ENCODE measurements at regions not wholly inside any gene's neighbourhood (a gene's known extent, or its start where the extent isn't known, plus 50 kb on each side); places are given as distances from the start of the nearest gene placed in this dataset.

GRCh38 chr1:17930635-17931034 is 175.5 kb downstream of the ACTL8 start:
- no peak overlapping the region for H3K9ac ChIP-seq (ENCODE audit: low read length)
- H3K27ac ChIP-seq (ENCODE audit: low read depth, low read length) = no peak overlapping the region
- no peaks in the 10 kb centered on the region for H3K27me3 ChIP-seq (ENCODE audit: low read length)
- no peaks in the 10 kb centered on the region for H4K20me1 ChIP-seq (ENCODE audit: low read depth, low read length)
- H3K9me3 ChIP-seq (ENCODE audit: insufficient read depth, low read length) = no peaks in the 10 kb centered on the region
- no peaks in the 10 kb centered on the region for H3K36me3 ChIP-seq (ENCODE audit: low read length)
- H2AFZ ChIP-seq (ENCODE audit: low read depth, low read length, severe bottlenecking) = no peak overlapping the region
- H3F3A ChIP-seq (ENCODE audit: insufficient read depth) = no peaks in the 10 kb centered on the region
- TF ChIP-seq EZH2phosphoT487 (conservative IDR thresholded peaks at IDR 0.05; ENCODE audit: low read length) (no peak), CTCF (IDR thresholded peaks at IDR 0.05; ENCODE audit: insufficient read depth, low read length, poor library complexity, severe bottlenecking) (no peak)
- no peaks in the 10 kb centered on the region for H3K79me2 ChIP-seq (ENCODE audit: insufficient read depth, low read length)
- H3K4me2 ChIP-seq (ENCODE audit: low read depth, low read length, poor library complexity, severe bottlenecking) = no peak overlapping the region
- H3K4me3 ChIP-seq (ENCODE audit: insufficient read depth, low read length, poor library complexity, severe bottlenecking) = no peak overlapping the region
- no peaks in the 10 kb centered on the region for H3K9me2 ChIP-seq (replicated peaks; ENCODE audit: insufficient read depth, low read length)

GRCh38 chr1:17932164-17932563 is 175.4 kb upstream of the IGSF21 start:
- no peaks in the 10 kb centered on the region for H3K27me3 ChIP-seq (ENCODE audit: low read length)
- H3K27ac ChIP-seq (ENCODE audit: low read depth, low read length) = no peak overlapping the region
- H3K9ac ChIP-seq (ENCODE audit: low read length) = no peak overlapping the region
- H3K9me2 ChIP-seq (replicated peaks; ENCODE audit: insufficient read depth, low read length) = no peaks in the 10 kb centered on the region
- no peaks in the 10 kb centered on the region for H4K20me1 ChIP-seq (ENCODE audit: low read depth, low read length)
- no peak overlapping the region for H2AFZ ChIP-seq (ENCODE audit: low read depth, low read length, severe bottlenecking)
- no peaks in the 10 kb centered on the region for H3F3A ChIP-seq (ENCODE audit: insufficient read depth)
- H3K4me2 ChIP-seq (ENCODE audit: low read depth, low read length, poor library complexity, severe bottlenecking) = no peak overlapping the region
- no peaks in the 10 kb centered on the region for H3K79me2 ChIP-seq (ENCODE audit: insufficient read depth, low read length)
- no peak overlapping the region for H3K4me3 ChIP-seq (ENCODE audit: insufficient read depth, low read length, poor library complexity, severe bottlenecking)
- no peaks in the 10 kb centered on the region for H3K36me3 ChIP-seq (ENCODE audit: low read length)
- TF ChIP-seq EZH2phosphoT487 (conservative IDR thresholded peaks at IDR 0.05; ENCODE audit: low read length) (no peak), CTCF (IDR thresholded peaks at IDR 0.05; ENCODE audit: insufficient read depth, low read length, poor library complexity, severe bottlenecking) (no peak)
- H3K9me3 ChIP-seq (ENCODE audit: insufficient read depth, low read length) = no peaks in the 10 kb centered on the region

- H2AFZ ChIP-seq (ENCODE audit: low read depth, low read length, severe bottlenecking) = no peak overlapping the region
- H3K36me3 ChIP-seq (ENCODE audit: low read length) = no peaks in the 10 kb centered on the region
- no peaks in the 10 kb centered on the region for H3K79me2 ChIP-seq (ENCODE audit: insufficient read depth, low read length)
- no peaks in the 10 kb centered on the region for H3F3A ChIP-seq (ENCODE audit: insufficient read depth)
- H3K9me2 ChIP-seq (replicated peaks; ENCODE audit: insufficient read depth, low read length) = no peaks in the 10 kb centered on the region
- no peaks in the 10 kb centered on the region for H3K27me3 ChIP-seq (ENCODE audit: low read length)
- H3K4me2 ChIP-seq (ENCODE audit: low read depth, low read length, poor library complexity, severe bottlenecking) = no peak overlapping the region
- H3K27ac ChIP-seq (ENCODE audit: low read depth, low read length) = no peak overlapping the region
- H3K9ac ChIP-seq (ENCODE audit: low read length) = no peak overlapping the region
- H3K9me3 ChIP-seq (ENCODE audit: insufficient read depth, low read length) = no peaks in the 10 kb centered on the region
- TF ChIP-seq EZH2phosphoT487 (conservative IDR thresholded peaks at IDR 0.05; ENCODE audit: low read length) (no peak), CTCF (IDR thresholded peaks at IDR 0.05; ENCODE audit: insufficient read depth, low read length, poor library complexity, severe bottlenecking) (no peak)
- no peak overlapping the region for H3K4me3 ChIP-seq (ENCODE audit: insufficient read depth, low read length, poor library complexity, severe bottlenecking)
- no peaks in the 10 kb centered on the region for H4K20me1 ChIP-seq (ENCODE audit: low read depth, low read length)
These were observed 174.1 kb upstream of the IGSF21 start for GRCh38 chr1:17933501-17933900.

GRCh38 chr1:17933971-17934370 is 173.6 kb upstream of the IGSF21 start:
- no peak overlapping the region for H2AFZ ChIP-seq (ENCODE audit: low read depth, low read length, severe bottlenecking)
- H4K20me1 ChIP-seq (ENCODE audit: low read depth, low read length) = no peaks in the 10 kb centered on the region
- H3K9me3 ChIP-seq (ENCODE audit: insufficient read depth, low read length) = no peaks in the 10 kb centered on the region
- H3K79me2 ChIP-seq (ENCODE audit: insufficient read depth, low read length) = no peaks in the 10 kb centered on the region
- no peaks in the 10 kb centered on the region for H3K9me2 ChIP-seq (replicated peaks; ENCODE audit: insufficient read depth, low read length)
- H3F3A ChIP-seq (ENCODE audit: insufficient read depth) = no peaks in the 10 kb centered on the region
- no peaks in the 10 kb centered on the region for H3K27me3 ChIP-seq (ENCODE audit: low read length)
- no peak overlapping the region for H3K4me3 ChIP-seq (ENCODE audit: insufficient read depth, low read length, poor library complexity, severe bottlenecking)
- no peaks in the 10 kb centered on the region for H3K36me3 ChIP-seq (ENCODE audit: low read length)
- TF ChIP-seq CTCF (IDR thresholded peaks at IDR 0.05; ENCODE audit: insufficient read depth, low read length, poor library complexity, severe bottlenecking) (no peak), EZH2phosphoT487 (conservative IDR thresholded peaks at IDR 0.05; ENCODE audit: low read length) (no peak)
- H3K27ac ChIP-seq (ENCODE audit: low read depth, low read length) = no peak overlapping the region
- H3K9ac ChIP-seq (ENCODE audit: low read length) = no peak overlapping the region
- H3K4me2 ChIP-seq (ENCODE audit: low read depth, low read length, poor library complexity, severe bottlenecking) = no peak overlapping the region

All from SU-DHL-6 (cell line).